ENCODE measurements at regions not wholly inside any gene's neighbourhood (a gene's known extent, or its start where the extent isn't known, plus 50 kb on each side); places are given as distances from the start of the nearest gene placed in this dataset.

DNA sequence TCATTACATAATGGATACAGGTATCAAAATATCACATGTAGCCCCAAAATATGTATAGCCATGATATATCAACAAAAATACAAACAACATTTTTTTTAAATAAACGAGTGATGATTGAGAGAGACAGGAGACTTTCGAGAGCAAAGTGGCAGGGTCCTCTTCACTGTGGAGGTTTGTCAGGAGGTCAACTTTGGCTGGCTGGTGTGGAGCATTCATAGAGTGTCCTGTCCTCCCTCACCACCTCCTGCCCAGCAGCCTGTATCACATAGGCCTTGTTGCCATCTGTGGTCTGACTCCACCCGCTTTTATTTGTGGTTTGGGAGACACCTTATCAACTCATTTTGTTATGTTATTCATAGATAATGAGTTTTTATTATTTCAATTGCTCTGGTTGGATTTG lies 206.9 kb downstream of the SYK start:
- TF ChIP-seq POLR2A (IDR thresholded peaks at IDR 0.05; ENCODE audit: low read depth, low read length) (no peak), POLR2AphosphoS5 (IDR thresholded peaks at IDR 0.05; ENCODE audit: low read depth, low read length) (no peak), TAF1 (IDR thresholded peaks at IDR 0.05; ENCODE audit: borderline replicate concordance, low read depth, low read length) (no peak)
